GM12878 (cell line): ENCODE measurements at regions not wholly inside any gene's neighbourhood (a gene's known extent, or its start where the extent isn't known, plus 50 kb on each side); places are given as distances from the start of the nearest gene placed in this dataset.
"Not testable (repeated sequence)": the region's sequence is repeated elsewhere in the genome, so short reads cannot be mapped to it uniquely, and the experiment has no call there.

ENCODE experiments used
- ATAC-seq: fragments of 200-7000 bp; cut with Tn5 transposase; 3 replicates; pipeline ENCODE4 v1.9.1; 2020; ENCODE audit warnings: mild to moderate bottlenecking, moderate library complexity
- BruUV-seq: library from RNA; stranded (reverse); fragments of 400-500 nt; replicated peaks from 2 replicates; lab custom pipeline; 2021; lab: Mats Ljungman, UMichigan
- CTCF ChIA-PET: fragments of 300-600 bp; sonication (Branson Sonifier 250); formaldehyde crosslinking; extraction: SDS; loops from one replicate; lab custom pipeline; 2021; ENCODE audit warnings: inconsistent platforms; lab: Yijun Ruan, JAX
- POLR2A ChIA-PET: fragments of 350-600 bp; formaldehyde crosslinking; extraction: SDS; loops from one replicate; lab custom pipeline; 2021; ENCODE audit warnings: inconsistent platforms; lab: Charles Lee
- RAD21 ChIA-PET: fragments of 300-600 bp; sonication (Branson Sonifier 250); formaldehyde crosslinking; loops from one replicate; lab custom pipeline; 2023; ENCODE audit warnings: antibody characterized with exemption; ENCODE audit not compliant: unreplicated experiment; lab: Charles Lee
- SMC1A ChIA-PET: fragments of 300-600 bp; sonication (Branson Sonifier 250); formaldehyde crosslinking; loops from one replicate; lab custom pipeline; 2023; ENCODE audit not compliant: unreplicated experiment, uncharacterized antibody; lab: Charles Lee
- DNase-seq: peaks from one replicate; pipeline ENCODE4 v3.0.0-alpha.2; 2011; ENCODE audit warnings: low read depth, low spot score
- FAIRE-seq: peaks from 3 replicates; lab custom pipeline; 2011; peaks lifted over from hg19 to GRCh38; lab: Jason Lieb, UNC
- H2AFZ ChIP-seq: 2 replicates; pipeline ENCODE4 v1.6.0; 2011; ENCODE audit warnings: low read depth, low read length, control low read depth; ENCODE audit not compliant: control insufficient read depth
- H3K27ac ChIP-seq: 2 replicates; pipeline ENCODE4 v1.5.1; 2011; ENCODE audit warnings: control low read depth; ENCODE audit not compliant: control insufficient read depth, insufficient read depth
- H3K27me3 ChIP-seq, 2 experiments: replicated peaks in 1 of 2; 2 replicates each; pipeline versions ENCODE4 v1.6.0 to v1.6.1; 2011; ENCODE audit warnings: low read length in 1 of 2; ENCODE audit not compliant: control insufficient read depth in 2 of 2, insufficient read depth in 2 of 2
- H3K36me3 ChIP-seq, 2 experiments: 2 replicates each; pipeline ENCODE4 v1.5.1; 2011; ENCODE audit warnings: low read length in 1 of 2; ENCODE audit not compliant: control insufficient read depth in 2 of 2, insufficient read depth in 2 of 2
- H3K4me1 ChIP-seq: 2 replicates; pipeline ENCODE4 v1.6.1; 2011; ENCODE audit warnings: mild to moderate bottlenecking, low read length, moderate library complexity, mixed read lengths; ENCODE audit not compliant: control insufficient read depth, insufficient read depth
- H3K4me2 ChIP-seq: 2 replicates; pipeline ENCODE4 v1.6.0; 2011; ENCODE audit warnings: control low read depth; ENCODE audit not compliant: control insufficient read depth, insufficient read depth
- H3K4me3 ChIP-seq: fragments of 200-600 bp; sonication (generic); 2 replicates; pipeline ENCODE4 v1.5.1; 2016
- H3K79me2 ChIP-seq: 2 replicates; pipeline ENCODE4 v1.6.0; 2011; ENCODE audit warnings: low read length; ENCODE audit not compliant: control insufficient read depth, insufficient read depth
- H3K9ac ChIP-seq: 2 replicates; pipeline ENCODE4 v1.8.0; 2011; ENCODE audit warnings: low read length, control low read depth, mixed read lengths; ENCODE audit not compliant: control insufficient read depth, insufficient read depth
- H3K9me3 ChIP-seq: replicated peaks from 3 replicates; pipeline ENCODE4 v1.5.1; 2011; ENCODE audit warnings: mild to moderate bottlenecking, low read length; ENCODE audit not compliant: control insufficient read depth, insufficient read depth
- H4K20me1 ChIP-seq: 2 replicates; pipeline ENCODE4 v1.6.0; 2011; ENCODE audit not compliant: control insufficient read depth, insufficient read depth
- WGBS: methylation state at CpG from one replicate; pipeline ENCODE4 v1.1.6; 2016; ENCODE audit warnings: low lambda C conversion rate; ENCODE audit not compliant: insufficient replicate concordance, insufficient coverage; ENCODE audit errors: missing lambda C conversion rate; 5-methylcytosine and 5-hydroxymethylcytosine counted together
- in situ Hi-C: fragments of 300-500 bp; cut with MboI; formaldehyde crosslinking; loops from 9 replicates; pipeline ENCODE4 v1.14.3; 2018; ENCODE audit warnings: mixed read lengths
- intact Hi-C: fragments of 100-400 bp; cut with micrococcal nuclease; formaldehyde crosslinking; loops from one replicate; pipeline ENCODE4 v1.14.2; 2022; ENCODE audit not compliant: unreplicated experiment

- H3K9me3 ChIP-seq, CTCF ChIA-PET, H3K79me2 ChIP-seq, H3K27ac ChIP-seq, FAIRE-seq, in situ Hi-C loops, SMC1A ChIA-PET, intact Hi-C loops, H3K27me3 ChIP-seq, H4K20me1 ChIP-seq, DNase-seq, H3K4me3 ChIP-seq, POLR2A ChIA-PET, H3K36me3 ChIP-seq, H3K9ac ChIP-seq, H2AFZ ChIP-seq, BruUV-seq, ATAC-seq, H3K4me1 ChIP-seq, RAD21 ChIA-PET, H3K4me2 ChIP-seq: not testable (repeated sequence)
- WGBS, result no CpG with 5 or more reads among the region's 5 CpGs
Measured at GRCh38 chr17:43303049-43303448, 69.3 kb upstream of the RNU2-1 start.

GRCh38 chr17:43299300-43300076 is 65.7 kb upstream of the RNU2-1 start:
- H3K9ac ChIP-seq, H3K9me3 ChIP-seq, H3K27me3 ChIP-seq, CTCF ChIA-PET, H2AFZ ChIP-seq, H3K27ac ChIP-seq, FAIRE-seq, H3K4me2 ChIP-seq, H3K79me2 ChIP-seq, H3K4me1 ChIP-seq, SMC1A ChIA-PET, H4K20me1 ChIP-seq, ATAC-seq, H3K36me3 ChIP-seq, POLR2A ChIA-PET, H3K4me3 ChIP-seq, DNase-seq, in situ Hi-C loops, RAD21 ChIA-PET, intact Hi-C loops: not testable (repeated sequence)
- TSS peak; percentile 100 for BruUV-seq
- WGBS, result no CpG with 5 or more reads among the region's 37 CpGs

- H4K20me1 ChIP-seq, H3K9me3 ChIP-seq, H3K27ac ChIP-seq, CTCF ChIA-PET, intact Hi-C loops, SMC1A ChIA-PET, DNase-seq, in situ Hi-C loops, ATAC-seq, POLR2A ChIA-PET, H3K4me3 ChIP-seq, H3K4me2 ChIP-seq, FAIRE-seq, H3K9ac ChIP-seq, H3K36me3 ChIP-seq, H3K4me1 ChIP-seq, H3K79me2 ChIP-seq, RAD21 ChIA-PET, H3K27me3 ChIP-seq, BruUV-seq, H2AFZ ChIP-seq: not testable (repeated sequence)
- no CpG with 5 or more reads among the region's 11 CpGs for WGBS
Measured at GRCh38 chr17:43289670-43290069, 55.9 kb upstream of the RNU2-1 start.

- H2AFZ ChIP-seq, POLR2A ChIA-PET, H3K9me3 ChIP-seq, CTCF ChIA-PET, ATAC-seq, H3K9ac ChIP-seq, H3K4me3 ChIP-seq, SMC1A ChIA-PET, DNase-seq, H4K20me1 ChIP-seq, BruUV-seq, in situ Hi-C loops, H3K4me2 ChIP-seq, H3K79me2 ChIP-seq, FAIRE-seq, RAD21 ChIA-PET, intact Hi-C loops, H3K4me1 ChIP-seq, H3K27me3 ChIP-seq, H3K36me3 ChIP-seq, H3K27ac ChIP-seq: not testable (repeated sequence)
- 5% methylated on average over 4 of the region's 15 CpGs for WGBS
Measured at GRCh38 chr17:43283606-43284005, 49.8 kb upstream of the RNU2-1 start.
